ENCODE measurements at regions not wholly inside any gene's neighbourhood (a gene's known extent, or its start where the extent isn't known, plus 50 kb on each side); places are given as distances from the start of the nearest gene placed in this dataset.
A peak's percentile ranks its signal among the peaks of the same experiment; 100 is the strongest.

DNA sequence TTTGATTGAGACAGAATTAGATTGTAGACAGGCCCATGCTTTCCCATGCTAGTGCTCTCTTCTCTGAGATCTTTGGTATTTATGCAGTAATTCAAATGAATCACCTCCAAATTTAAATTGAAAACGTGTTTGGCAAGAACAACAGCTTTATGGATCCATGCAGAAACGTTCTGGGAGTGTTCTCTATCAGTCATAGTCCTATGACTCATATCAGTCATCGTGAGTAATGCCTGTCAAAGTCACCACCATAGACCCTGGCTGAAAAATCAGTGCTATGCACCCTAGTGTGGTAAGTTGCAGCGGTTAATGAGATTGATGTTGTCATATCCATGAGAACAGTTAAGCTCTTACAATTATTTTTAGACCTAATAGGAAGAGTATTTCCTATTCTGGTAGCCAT lies 90.1 kb upstream of the FOXG1 start:
- BruUV-seq (replicated peaks), result no TSS peak
- Histone ChIP-seq H2BK15ac (ENCODE audit: low read depth, low read length) (no peak overlapping the region), H3K4ac (ENCODE audit: low read depth, low read length) (no peak overlapping the region), H4K20me1 (ENCODE audit: insufficient read depth, low read length) (no peaks in the 10 kb centered on the region), H3K9me1 (ENCODE audit: insufficient read depth, low read length) (no peaks in the 10 kb centered on the region), H2BK20ac (ENCODE audit: low read depth, low read length) (no peak overlapping the region), H3K18ac (ENCODE audit: low read depth, low read length) (no peak overlapping the region), H3K9me3 (ENCODE audit: control insufficient read depth, insufficient read depth, low read length) (peaks cover 4% of the 10 kb centered on the region; the same call in 1 of the 2 replicates), H4K5ac (ENCODE audit: low read depth, low read length) (no peak overlapping the region), H3K23ac (ENCODE audit: low read depth, low read length) (no peak overlapping the region), H3K4me3 (ENCODE audit: insufficient read depth, low read depth, low read length) (no peak overlapping the region), H3K4me2 (ENCODE audit: low read depth, low read length) (no peak overlapping the region), H3K36me3 (ENCODE audit: control insufficient read depth, insufficient read depth, low read length) (no peaks in the 10 kb centered on the region), H3K14ac (replicated peaks; ENCODE audit: low read depth, low read length) (no peak overlapping the region), H2AK9ac (replicated peaks; ENCODE audit: low read depth, low read length, poor library complexity) (no peak overlapping the region), H2AK5ac (ENCODE audit: low read depth, low read length) (no peak overlapping the region), H4K8ac (ENCODE audit: low read depth in 2 of 2, low read length in 2 of 2) (no peak overlapping the region), H3K27me3 (ENCODE audit: control insufficient read depth, insufficient read depth, low read length) (no peaks in the 10 kb centered on the region), H3K27ac (ENCODE audit: insufficient read depth, low read length) (no peak overlapping the region), H4K91ac (ENCODE audit: insufficient read depth, low read depth, low read length) (no peak overlapping the region), H3K9ac (ENCODE audit: low read depth, low read length) (no peak overlapping the region), H2AFZ (replicated peaks; ENCODE audit: low read length, poor library complexity) (no peak overlapping the region), H3K56ac (ENCODE audit: extremely low read depth, insufficient read depth, low read length) (no peak overlapping the region), H2BK5ac (ENCODE audit: low read depth, low read length, poor library complexity, severe bottlenecking) (no peak overlapping the region), H2BK120ac (ENCODE audit: low read depth, low read length) (no peak overlapping the region), H3K4me1 (ENCODE audit: control insufficient read depth, insufficient read depth, low read length) (no peaks in the 10 kb centered on the region), H3K79me1 (ENCODE audit: low read depth in 1 of 2, low read length in 2 of 2) (no peaks in the 10 kb centered on the region)
- intact Hi-C loops (cut with micrococcal nuclease) (no loop called here), in situ Hi-C loops (cut with MboI; ENCODE audit: low sequenced_read_pairs) (no loop called here), dilution Hi-C loops (cut with HindIII; ENCODE audit: low sequenced_read_pairs, unreplicated experiment) (no loop called here)
- ChIA-PET POLR2A (ENCODE audit: unreplicated experiment) (no interaction called here), CTCF (no interaction called here)
- peak; percentile 6 for DNase-seq
- TF ChIP-seq RFX5 (IDR thresholded peaks at IDR 0.05; ENCODE audit: low read depth, low read length), result no peak
- TF ChIP-seq CEBPB (IDR thresholded peaks at IDR 0.05; ENCODE audit: low read depth, low read length), result no peak
- no peak for TF ChIP-seq MAZ (IDR thresholded peaks at IDR 0.05; ENCODE audit: borderline replicate concordance, low read depth, low read length)
- TF ChIP-seq SMC3 (IDR thresholded peaks at IDR 0.05; ENCODE audit: low read depth, low read length), result no peak
- TF ChIP-seq, protein P1, sequence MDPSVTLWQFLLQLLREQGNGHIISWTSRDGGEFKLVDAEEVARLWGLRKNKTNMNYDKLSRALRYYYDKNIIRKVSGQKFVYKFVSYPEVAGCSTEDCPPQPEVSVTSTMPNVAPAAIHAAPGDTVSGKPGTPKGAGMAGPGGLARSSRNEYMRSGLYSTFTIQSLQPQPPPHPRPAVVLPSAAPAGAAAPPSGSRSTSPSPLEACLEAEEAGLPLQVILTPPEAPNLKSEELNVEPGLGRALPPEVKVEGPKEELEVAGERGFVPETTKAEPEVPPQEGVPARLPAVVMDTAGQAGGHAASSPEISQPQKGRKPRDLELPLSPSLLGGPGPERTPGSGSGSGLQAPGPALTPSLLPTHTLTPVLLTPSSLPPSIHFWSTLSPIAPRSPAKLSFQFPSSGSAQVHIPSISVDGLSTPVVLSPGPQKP (IDR thresholded peaks at IDR 0.05; ENCODE audit: borderline replicate concordance, low read depth, low read length), result no peak
- no peak for TF ChIP-seq NFE2L2 (IDR thresholded peaks at IDR 0.05; ENCODE audit: low read depth, low read length)
- TF ChIP-seq MAFK (IDR thresholded peaks at IDR 0.05; ENCODE audit: low read depth, low read length), result no peak
- no peak for TF ChIP-seq FOS (IDR thresholded peaks at IDR 0.05; ENCODE audit: low read depth, low read length)
- no peak for ATAC-seq (ENCODE audit: low read depth)
- no CpG with 5 or more reads among the region's 4 CpGs for WGBS, 2 experiments (ENCODE audit: extremely low coverage in 2 of 2, insufficient read length in 1 of 2)

Data from IMR-90 (cell line).